ENCODE measurements at regions not wholly inside any gene's neighbourhood (a gene's known extent, or its start where the extent isn't known, plus 50 kb on each side); places are given as distances from the start of the nearest gene placed in this dataset.

DNA sequence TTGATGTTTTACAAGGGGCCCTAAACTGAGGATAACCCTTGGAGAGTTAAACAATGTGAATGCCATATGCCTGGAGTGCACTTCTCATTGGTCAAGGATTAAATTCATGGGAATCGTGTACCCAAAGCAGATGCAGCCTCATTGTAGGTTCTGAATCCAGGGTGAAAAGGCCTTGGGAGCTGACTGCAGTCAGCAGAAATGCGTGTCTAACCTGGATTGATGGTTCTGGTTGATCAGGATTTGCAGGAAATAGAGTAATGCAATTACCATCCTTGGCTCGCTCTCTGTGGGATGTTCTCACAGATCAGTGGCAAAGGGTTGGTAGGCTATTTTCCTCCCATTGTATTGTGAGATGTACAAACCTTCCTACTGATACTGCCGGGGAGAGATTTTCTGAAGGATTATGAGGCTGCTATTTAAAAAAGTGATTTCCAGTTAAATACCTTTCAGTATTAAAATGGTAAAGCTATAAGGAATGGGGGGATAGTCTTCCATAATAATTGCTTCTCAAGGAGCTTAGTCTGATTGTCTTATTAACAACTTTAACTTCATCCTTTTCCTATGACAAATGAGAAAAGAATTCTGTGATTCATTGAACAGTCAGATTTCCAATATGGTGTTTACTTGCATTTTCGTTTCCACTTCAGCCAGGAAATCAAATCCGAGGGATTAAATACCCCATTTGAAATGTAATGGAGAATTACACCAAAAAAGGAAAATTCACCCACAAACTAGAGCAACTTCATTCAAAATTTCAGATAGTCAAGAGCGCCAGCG, 1028.1 kb upstream of the EEF2KMT start:
- intact Hi-C loops (cut with DNase I; ENCODE audit: low total_unique reads) (no loop called here), in situ Hi-C loops (cut with MboI; ENCODE audit: low sequenced_read_pairs in 4 of 4) (no loop called here)
- no peak overlapping the region for H3K27ac ChIP-seq

GRCh38 chr16:6124136-6124535, 1026.5 kb upstream of the EEF2KMT start:
- in situ Hi-C loops (cut with MboI; ENCODE audit: low sequenced_read_pairs in 4 of 4) = no loop called here
- intact Hi-C loops (cut with DNase I; ENCODE audit: low total_unique reads) = no loop called here
- H3K27me3 ChIP-seq = no peaks in the 10 kb centered on the region
- no peaks in the 10 kb centered on the region for H3K4me1 ChIP-seq
- DNase-seq (no peak), ATAC-seq (no peak)
- H3K36me3 ChIP-seq = no peaks in the 10 kb centered on the region
- no peak for TF ChIP-seq POLR2A (IDR thresholded peaks at IDR 0.05)
- TF ChIP-seq, protein P1, sequence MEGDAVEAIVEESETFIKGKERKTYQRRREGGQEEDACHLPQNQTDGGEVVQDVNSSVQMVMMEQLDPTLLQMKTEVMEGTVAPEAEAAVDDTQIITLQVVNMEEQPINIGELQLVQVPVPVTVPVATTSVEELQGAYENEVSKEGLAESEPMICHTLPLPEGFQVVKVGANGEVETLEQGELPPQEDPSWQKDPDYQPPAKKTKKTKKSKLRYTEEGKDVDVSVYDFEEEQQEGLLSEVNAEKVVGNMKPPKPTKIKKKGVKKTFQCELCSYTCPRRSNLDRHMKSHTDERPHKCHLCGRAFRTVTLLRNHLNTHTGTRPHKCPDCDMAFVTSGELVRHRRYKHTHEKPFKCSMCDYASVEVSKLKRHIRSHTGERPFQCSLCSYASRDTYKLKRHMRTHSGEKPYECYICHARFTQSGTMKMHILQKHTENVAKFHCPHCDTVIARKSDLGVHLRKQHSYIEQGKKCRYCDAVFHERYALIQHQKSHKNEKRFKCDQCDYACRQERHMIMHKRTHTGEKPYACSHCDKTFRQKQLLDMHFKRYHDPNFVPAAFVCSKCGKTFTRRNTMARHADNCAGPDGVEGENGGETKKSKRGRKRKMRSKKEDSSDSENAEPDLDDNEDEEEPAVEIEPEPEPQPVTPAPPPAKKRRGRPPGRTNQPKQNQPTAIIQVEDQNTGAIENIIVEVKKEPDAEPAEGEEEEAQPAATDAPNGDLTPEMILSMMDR (IDR thresholded peaks at IDR 0.05 in 4 of 5, conservative IDR thresholded peaks at IDR 0.05 in 1 of 5) = no peak
- no peak overlapping the region for H3K27ac ChIP-seq
- H3K4me3 ChIP-seq = no peak overlapping the region
- H3K9me3 ChIP-seq = no peaks in the 10 kb centered on the region

More for the DNA sequence above, 1028.1 kb upstream of the EEF2KMT start:
- no peaks in the 10 kb centered on the region for H3K27me3 ChIP-seq
- H3K4me1 ChIP-seq = no peaks in the 10 kb centered on the region
- no peak overlapping the region for H3K4me3 ChIP-seq
- TF ChIP-seq, protein P1 (IDR thresholded peaks at IDR 0.05 in 4 of 5, conservative IDR thresholded peaks at IDR 0.05 in 1 of 5) = no peak
- no peak for TF ChIP-seq POLR2A (IDR thresholded peaks at IDR 0.05)
- H3K36me3 ChIP-seq = no peaks in the 10 kb centered on the region
- no peaks in the 10 kb centered on the region for H3K9me3 ChIP-seq
- ATAC-seq = no peak
- no peak for DNase-seq

DNA sequence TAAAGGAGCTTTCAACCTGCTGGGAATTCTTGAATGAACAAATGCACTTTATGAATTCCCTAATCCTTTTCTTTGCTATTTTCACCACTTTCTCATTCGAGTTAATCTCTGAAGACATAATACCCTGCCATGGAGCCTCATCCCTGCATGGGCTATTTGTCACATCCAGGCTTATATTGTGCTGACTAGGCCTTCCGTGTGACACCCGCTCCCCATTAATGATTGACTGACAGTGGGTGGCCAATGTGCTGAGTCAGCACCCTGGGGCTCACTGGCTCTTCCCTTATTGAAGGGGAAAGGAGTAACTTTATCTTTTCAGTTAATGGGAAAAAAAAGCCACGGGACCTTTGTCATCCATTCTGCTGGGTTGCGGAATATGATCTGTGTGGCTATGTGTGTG, 1024.8 kb upstream of the EEF2KMT start:
- H3K27ac ChIP-seq = no peak overlapping the region
- in situ Hi-C loops (cut with MboI; ENCODE audit: low sequenced_read_pairs in 4 of 4) = no loop called here

DNA sequence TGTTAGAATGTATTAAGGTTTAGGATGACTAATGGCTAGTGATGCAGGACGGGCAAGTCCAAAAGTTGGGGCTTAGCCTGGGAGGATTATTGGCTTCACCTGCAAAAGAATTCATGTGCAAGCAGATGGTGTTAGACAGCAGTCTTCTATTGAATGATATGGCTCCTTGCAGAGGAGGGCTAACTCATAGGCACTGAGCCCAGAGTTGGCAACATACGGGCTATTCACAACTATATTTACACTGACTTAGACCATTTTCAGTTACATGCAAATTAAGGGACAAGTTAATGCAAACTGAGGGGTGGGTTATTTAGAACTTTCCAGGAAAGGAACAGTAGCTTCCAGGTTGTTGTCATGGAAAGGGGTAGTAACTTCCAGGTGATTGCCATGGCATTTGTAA, 1017.1 kb upstream of the EEF2KMT start:
- no peaks in the 10 kb centered on the region for H3K36me3 ChIP-seq
- intact Hi-C loops (cut with DNase I; ENCODE audit: low total_unique reads) = no loop called here
- no peaks in the 10 kb centered on the region for H3K27me3 ChIP-seq
- TF ChIP-seq, protein P1 (IDR thresholded peaks at IDR 0.05 in 4 of 5, conservative IDR thresholded peaks at IDR 0.05 in 1 of 5) = no peak
- no peak for TF ChIP-seq POLR2A (IDR thresholded peaks at IDR 0.05)
- H3K9me3 ChIP-seq = no peaks in the 10 kb centered on the region
- in situ Hi-C loops (cut with MboI; ENCODE audit: low sequenced_read_pairs in 4 of 4) = no loop called here
- no peak for ATAC-seq
- DNase-seq = no peak
- H3K27ac ChIP-seq = no peak overlapping the region
- H3K4me1 ChIP-seq = no peaks in the 10 kb centered on the region
- no peak overlapping the region for H3K4me3 ChIP-seq

More for the DNA sequence above, 1024.8 kb upstream of the EEF2KMT start:
- no peak for ATAC-seq
- H3K27me3 ChIP-seq = no peaks in the 10 kb centered on the region
- H3K4me1 ChIP-seq = no peaks in the 10 kb centered on the region
- no peaks in the 10 kb centered on the region for H3K36me3 ChIP-seq
- TF ChIP-seq, protein P1 (IDR thresholded peaks at IDR 0.05 in 4 of 5, conservative IDR thresholded peaks at IDR 0.05 in 1 of 5) = no peak
- TF ChIP-seq POLR2A (IDR thresholded peaks at IDR 0.05) = no peak
- intact Hi-C loops (cut with DNase I; ENCODE audit: low total_unique reads) = no loop called here
- H3K4me3 ChIP-seq = no peak overlapping the region
- DNase-seq = no peak
- H3K9me3 ChIP-seq = no peaks in the 10 kb centered on the region
